ENCODE measurements at regions not wholly inside any gene's neighbourhood (a gene's known extent, or its start where the extent isn't known, plus 50 kb on each side); places are given as distances from the start of the nearest gene placed in this dataset.

DNA sequence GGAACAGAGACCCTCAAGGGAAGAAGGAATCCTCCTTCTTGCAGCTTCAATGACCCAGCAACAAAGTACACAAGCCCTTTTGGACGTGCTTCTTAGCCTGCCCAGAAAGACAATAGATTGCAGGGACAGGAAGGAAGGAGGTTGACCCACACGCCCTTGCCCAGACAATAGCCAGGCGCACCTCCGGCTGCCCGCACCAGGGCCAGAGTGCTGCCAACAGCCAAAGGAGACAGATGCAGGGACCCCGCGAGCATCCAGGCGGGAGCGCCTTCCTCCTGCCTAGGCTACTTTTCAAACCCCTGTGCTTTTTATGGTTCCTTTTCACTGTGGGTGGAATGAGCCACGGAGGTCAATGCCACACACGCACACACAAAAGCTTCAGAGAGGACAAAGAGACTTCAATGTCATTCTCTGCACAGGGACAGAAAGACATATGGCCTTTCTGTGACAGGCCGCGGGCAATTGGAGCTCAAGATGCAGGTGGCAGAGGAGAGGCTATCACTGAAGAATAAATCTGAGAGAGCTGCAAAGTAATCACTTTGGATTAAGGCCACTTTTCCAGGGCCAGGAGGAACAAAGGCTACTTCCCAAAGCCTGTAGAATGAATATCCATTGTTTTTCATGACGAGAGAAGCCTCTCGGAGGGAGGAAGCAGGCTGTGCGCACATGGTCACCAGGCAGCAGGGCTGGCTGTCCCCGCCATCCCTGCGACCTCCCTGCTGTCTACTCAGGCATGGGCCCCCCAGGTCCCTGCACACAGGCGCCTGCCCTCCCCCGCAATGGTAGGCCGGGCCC lies 300.6 kb downstream of the EIPR1 start:
- peak; percentile 78 for DNase-seq

DNA sequence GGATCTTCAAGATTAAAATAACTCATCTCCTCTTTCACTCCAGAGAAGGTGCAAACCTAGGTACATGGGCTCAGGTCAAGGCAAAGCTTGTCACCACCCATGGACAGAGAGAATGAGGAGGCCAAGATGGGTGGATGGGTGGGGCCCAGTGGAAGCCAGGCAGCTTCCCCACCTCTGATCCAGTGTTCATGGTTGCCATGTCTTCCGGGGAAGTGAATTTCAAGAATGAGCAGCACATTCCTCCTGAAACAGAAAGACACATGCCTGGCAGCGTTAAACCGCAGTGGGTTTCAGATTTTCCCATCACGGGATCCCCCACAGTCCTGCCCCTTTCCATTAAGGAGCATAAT lies 301.7 kb downstream of the EIPR1 start:
- intact Hi-C loops (cut with DNase I; ENCODE audit: low total_unique reads) = no loop called here
- Histone ChIP-seq H3K9me3 (no peaks in the 10 kb centered on the region), H3K36me3 (no peaks in the 10 kb centered on the region), H3K27me3 (replicated peaks in 1 of 7) (no peaks in the 10 kb centered on the region), H3K4me3 (no peak overlapping the region), H3K4me1 (peaks cover 0 to 21% (median 13%) of the 10 kb centered on the region in 6 donors), H3K27ac (peak overlapping the region in 2 of 8 donors; percentile 74 to 84)
- peak; percentile 43 for DNase-seq
- WGBS, 5 donors = 88 to 95% (median 92%) methylated on average over 4 of the region's 4 CpGs
- no peak for TF ChIP-seq POLR2A (IDR thresholded peaks at IDR 0.05)
- TF ChIP-seq, protein P1, sequence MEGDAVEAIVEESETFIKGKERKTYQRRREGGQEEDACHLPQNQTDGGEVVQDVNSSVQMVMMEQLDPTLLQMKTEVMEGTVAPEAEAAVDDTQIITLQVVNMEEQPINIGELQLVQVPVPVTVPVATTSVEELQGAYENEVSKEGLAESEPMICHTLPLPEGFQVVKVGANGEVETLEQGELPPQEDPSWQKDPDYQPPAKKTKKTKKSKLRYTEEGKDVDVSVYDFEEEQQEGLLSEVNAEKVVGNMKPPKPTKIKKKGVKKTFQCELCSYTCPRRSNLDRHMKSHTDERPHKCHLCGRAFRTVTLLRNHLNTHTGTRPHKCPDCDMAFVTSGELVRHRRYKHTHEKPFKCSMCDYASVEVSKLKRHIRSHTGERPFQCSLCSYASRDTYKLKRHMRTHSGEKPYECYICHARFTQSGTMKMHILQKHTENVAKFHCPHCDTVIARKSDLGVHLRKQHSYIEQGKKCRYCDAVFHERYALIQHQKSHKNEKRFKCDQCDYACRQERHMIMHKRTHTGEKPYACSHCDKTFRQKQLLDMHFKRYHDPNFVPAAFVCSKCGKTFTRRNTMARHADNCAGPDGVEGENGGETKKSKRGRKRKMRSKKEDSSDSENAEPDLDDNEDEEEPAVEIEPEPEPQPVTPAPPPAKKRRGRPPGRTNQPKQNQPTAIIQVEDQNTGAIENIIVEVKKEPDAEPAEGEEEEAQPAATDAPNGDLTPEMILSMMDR (IDR thresholded peaks at IDR 0.05 in 8 of 11, conservative IDR thresholded peaks at IDR 0.05 in 3 of 11) = no peak
- TF ChIP-seq POLR2AphosphoS5 (IDR thresholded peaks at IDR 0.05) = no peak

More for the DNA sequence above, 300.6 kb downstream of the EIPR1 start:
- intact Hi-C loops (cut with DNase I; ENCODE audit: low total_unique reads) = no loop called here
- TF ChIP-seq POLR2AphosphoS5 (IDR thresholded peaks at IDR 0.05) = peak in 2 of 3 donors; percentile 20 to 52
- TF ChIP-seq, protein P1 (IDR thresholded peaks at IDR 0.05 in 8 of 11, conservative IDR thresholded peaks at IDR 0.05 in 3 of 11) = no peak
- Histone ChIP-seq H3K27me3 (replicated peaks in 1 of 7) (no peaks in the 10 kb centered on the region), H3K36me3 (no peaks in the 10 kb centered on the region), H3K27ac (peak overlapping the region in 7 of 8 donors; percentile 63 to 84 (median 72)), H3K9me3 (no peaks in the 10 kb centered on the region), H3K4me3 (peak overlapping the region in 1 of 8 donors; percentile 21), H3K4me1 (peaks cover 0 to 21% (median 13%) of the 10 kb centered on the region in 6 donors)
- 46 to 61% (median 55%) methylated on average over 19 to 21 of the region's 21 CpGs for WGBS, 5 donors

DNA sequence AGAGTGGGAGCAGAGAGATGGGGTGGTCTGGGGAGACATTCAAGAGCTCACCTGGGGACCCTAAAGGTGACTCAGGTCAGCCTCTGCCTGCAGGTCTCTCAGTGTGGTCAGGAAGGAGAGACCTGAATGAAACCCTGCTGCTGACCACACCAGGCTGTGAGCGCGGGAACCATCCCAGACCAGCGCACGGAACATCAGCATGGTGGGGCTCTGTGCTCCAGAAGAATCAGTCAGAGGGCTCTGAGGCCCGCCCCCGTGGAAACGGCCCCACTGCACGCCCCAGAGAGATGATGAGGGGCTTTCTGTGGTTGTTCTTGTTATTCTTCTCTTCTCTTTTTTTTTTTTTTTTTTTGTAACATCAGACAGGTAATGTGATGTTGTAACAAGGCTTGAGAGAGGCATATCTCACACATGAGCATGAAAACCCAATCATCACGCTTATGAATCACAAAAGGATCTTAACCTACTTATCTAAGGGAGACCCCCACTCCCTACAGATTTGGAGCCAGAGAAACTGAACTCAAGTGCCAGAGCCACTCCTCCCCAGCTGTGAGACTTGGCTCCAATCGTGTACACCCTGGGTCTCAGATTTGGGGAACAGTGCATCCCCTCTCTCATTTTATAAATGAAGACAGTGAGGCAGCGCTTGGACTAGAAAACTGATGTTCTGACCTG lies 302.2 kb downstream of the EIPR1 start:
- DNase-seq = peak; percentile 47

More for the DNA sequence above, 302.2 kb downstream of the EIPR1 start:
- 83 to 89% (median 85%) methylated on average over 11 of the region's 11 CpGs for WGBS, 5 donors
- H3K36me3 ChIP-seq = no peaks in the 10 kb centered on the region
- no peak overlapping the region for H3K4me3 ChIP-seq
- H3K27ac ChIP-seq = peak overlapping the region in 1 of 8 donors; percentile 84
- intact Hi-C loops (cut with DNase I; ENCODE audit: low total_unique reads) = no loop called here
- no peaks in the 10 kb centered on the region for H3K27me3 ChIP-seq (replicated peaks in 1 of 7)
- TF ChIP-seq, protein P1 (IDR thresholded peaks at IDR 0.05 in 8 of 11, conservative IDR thresholded peaks at IDR 0.05 in 3 of 11) = no peak
- TF ChIP-seq POLR2AphosphoS5 (IDR thresholded peaks at IDR 0.05) (no peak), POLR2A (IDR thresholded peaks at IDR 0.05) (no peak)
- no peaks in the 10 kb centered on the region for H3K9me3 ChIP-seq
- H3K4me1 ChIP-seq = peaks cover 0 to 21% (median 13%) of the 10 kb centered on the region in 6 donors

Data from spleen (tissue), 11 donors.